Mesothelial cell of epicardium (in vitro differentiated cells): ENCODE measurements at regions not wholly inside any gene's neighbourhood (a gene's known extent, or its start where the extent isn't known, plus 50 kb on each side); places are given as distances from the start of the nearest gene placed in this dataset.

Experiments
- DNase-seq, 2 experiments: peaks; one replicate each; pipeline ENCODE4 v3.0.0; 2021; ENCODE audit warnings: low spot score in 2 of 2; ENCODE audit not compliant: unreplicated experiment in 2 of 2
- H3K27ac Mint-ChIP-seq: 2 replicates; pipeline ENCODE4 v1.8.0; 2021; ENCODE audit warnings: mixed read lengths
- H3K27me3 Mint-ChIP-seq: 2 replicates; pipeline ENCODE4 v1.8.0; 2021; ENCODE audit warnings: low read depth, mixed read lengths
- H3K36me3 Mint-ChIP-seq: 2 replicates; pipeline ENCODE4 v1.8.0; 2021; ENCODE audit warnings: mixed read lengths
- H3K4me1 Mint-ChIP-seq: 2 replicates; pipeline ENCODE4 v1.8.0; 2021; ENCODE audit warnings: mixed read lengths
- H3K4me3 Mint-ChIP-seq: 2 replicates; pipeline ENCODE4 v1.8.0; 2021; ENCODE audit warnings: mild to moderate bottlenecking, moderate library complexity, mixed read lengths
- H3K9me3 Mint-ChIP-seq: 2 replicates; pipeline ENCODE4 v1.8.0; 2021; ENCODE audit warnings: mixed read lengths
- TF ChIP-seq, protein P1 (sequence below): fragments of 200-600 bp; sonication (generic); IDR thresholded peaks from one replicate; pipeline ENCODE4 v1.5.0; 2021; ENCODE audit warnings: antibody characterized with exemption; ENCODE audit not compliant: unreplicated experiment

GRCh38 chr3:186469525-186469924, 74.7 kb downstream of the CRYGS start:
- TF ChIP-seq, protein P1, sequence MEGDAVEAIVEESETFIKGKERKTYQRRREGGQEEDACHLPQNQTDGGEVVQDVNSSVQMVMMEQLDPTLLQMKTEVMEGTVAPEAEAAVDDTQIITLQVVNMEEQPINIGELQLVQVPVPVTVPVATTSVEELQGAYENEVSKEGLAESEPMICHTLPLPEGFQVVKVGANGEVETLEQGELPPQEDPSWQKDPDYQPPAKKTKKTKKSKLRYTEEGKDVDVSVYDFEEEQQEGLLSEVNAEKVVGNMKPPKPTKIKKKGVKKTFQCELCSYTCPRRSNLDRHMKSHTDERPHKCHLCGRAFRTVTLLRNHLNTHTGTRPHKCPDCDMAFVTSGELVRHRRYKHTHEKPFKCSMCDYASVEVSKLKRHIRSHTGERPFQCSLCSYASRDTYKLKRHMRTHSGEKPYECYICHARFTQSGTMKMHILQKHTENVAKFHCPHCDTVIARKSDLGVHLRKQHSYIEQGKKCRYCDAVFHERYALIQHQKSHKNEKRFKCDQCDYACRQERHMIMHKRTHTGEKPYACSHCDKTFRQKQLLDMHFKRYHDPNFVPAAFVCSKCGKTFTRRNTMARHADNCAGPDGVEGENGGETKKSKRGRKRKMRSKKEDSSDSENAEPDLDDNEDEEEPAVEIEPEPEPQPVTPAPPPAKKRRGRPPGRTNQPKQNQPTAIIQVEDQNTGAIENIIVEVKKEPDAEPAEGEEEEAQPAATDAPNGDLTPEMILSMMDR: no peak
- Mint-ChIP-seq H3K4me3 (no peak overlapping the region), H3K4me1 (no peaks in the 10 kb centered on the region), H3K36me3 (no peaks in the 10 kb centered on the region), H3K27me3 (peaks cover 51% of the 10 kb centered on the region), H3K27ac (no peak overlapping the region), H3K9me3 (no peaks in the 10 kb centered on the region)
- no peak for DNase-seq

- no peak overlapping the region for H3K4me3 Mint-ChIP-seq
- TF ChIP-seq, protein P1: no peak
- H3K27me3 Mint-ChIP-seq: peaks cover 60% of the 10 kb centered on the region
- H3K27ac Mint-ChIP-seq: no peak overlapping the region
- no peaks in the 10 kb centered on the region for H3K36me3 Mint-ChIP-seq
- DNase-seq: no peak
- H3K4me1 Mint-ChIP-seq: no peaks in the 10 kb centered on the region
- H3K9me3 Mint-ChIP-seq: no peaks in the 10 kb centered on the region
These were observed 76.2 kb downstream of the CRYGS start for GRCh38 chr3:186467969-186468368.

DNA sequence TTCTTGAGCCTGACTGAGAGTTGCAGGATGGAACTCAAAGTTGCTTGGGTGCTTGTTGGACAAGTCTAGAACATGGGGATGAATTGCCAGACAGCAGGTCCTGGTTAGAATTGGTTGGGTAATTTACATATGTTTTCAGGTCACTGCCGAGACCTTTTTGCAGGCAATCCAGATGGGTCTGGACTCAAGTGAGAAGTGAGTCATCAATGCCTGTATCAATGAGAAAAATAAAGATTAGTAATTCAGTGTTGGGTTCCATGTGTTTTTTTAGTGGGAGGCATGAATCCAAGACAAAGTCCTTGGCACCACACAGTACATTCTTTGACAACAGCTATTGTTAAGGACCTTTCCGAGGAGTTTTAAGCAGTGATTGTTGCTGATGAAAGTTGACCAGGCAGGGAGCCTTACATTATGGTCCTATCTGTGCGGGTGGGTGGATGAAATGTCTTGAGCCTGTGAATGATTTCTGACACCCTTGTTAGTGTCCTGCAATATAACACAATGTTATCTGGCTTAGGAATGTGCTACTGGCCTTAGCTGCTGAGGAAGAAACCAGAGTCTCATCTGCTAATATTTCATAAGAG, 77.7 kb downstream of the CRYGS start:
- H3K4me3 Mint-ChIP-seq: no peak overlapping the region

DNA sequence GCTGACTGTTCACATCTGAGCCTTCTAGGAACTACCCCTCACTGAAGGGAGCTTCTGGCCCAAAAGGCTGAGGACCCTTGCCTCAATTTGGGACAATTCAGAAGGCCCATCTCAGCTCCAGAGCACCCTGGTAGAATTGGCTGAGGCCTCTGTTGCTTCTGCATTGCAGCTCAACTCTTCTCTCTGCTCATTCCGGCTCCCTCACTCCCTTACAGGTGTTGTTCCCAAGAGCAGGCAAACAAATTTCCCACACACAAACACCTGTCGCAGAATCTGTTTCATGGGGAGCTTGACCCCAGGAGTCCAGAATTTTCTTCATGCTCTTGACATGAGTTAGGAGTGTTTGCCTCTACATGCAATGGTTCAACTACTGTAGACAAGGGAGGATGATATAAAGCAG, 78.7 kb downstream of the CRYGS start:
- H3K27ac Mint-ChIP-seq: no peak overlapping the region
- no peak for DNase-seq
- no peaks in the 10 kb centered on the region for H3K9me3 Mint-ChIP-seq
- no peaks in the 10 kb centered on the region for H3K36me3 Mint-ChIP-seq
- no peak overlapping the region for H3K4me3 Mint-ChIP-seq
- H3K4me1 Mint-ChIP-seq: no peaks in the 10 kb centered on the region
- TF ChIP-seq, protein P1: no peak
- H3K27me3 Mint-ChIP-seq: peaks cover 50% of the 10 kb centered on the region

More for the DNA sequence above, 77.7 kb downstream of the CRYGS start:
- Mint-ChIP-seq H3K36me3 (no peaks in the 10 kb centered on the region), H3K4me1 (no peaks in the 10 kb centered on the region), H3K27ac (no peak overlapping the region), H3K27me3 (peaks cover 54% of the 10 kb centered on the region), H3K9me3 (no peaks in the 10 kb centered on the region)
- TF ChIP-seq, protein P1: no peak
- DNase-seq: no peak

- TF ChIP-seq, protein P1: no peak
- DNase-seq: no peak
These were observed 79.6 kb downstream of the CRYGS start for GRCh38 chr3:186464424-186465093.

More at GRCh38 chr3:186464424-186465093, 79.6 kb downstream of the CRYGS start:
- H3K9me3 Mint-ChIP-seq: no peaks in the 10 kb centered on the region
- peaks cover 56% of the 10 kb centered on the region for H3K27me3 Mint-ChIP-seq
- H3K4me3 Mint-ChIP-seq: no peak overlapping the region
- H3K36me3 Mint-ChIP-seq: no peaks in the 10 kb centered on the region
- no peak overlapping the region for H3K27ac Mint-ChIP-seq
- no peaks in the 10 kb centered on the region for H3K4me1 Mint-ChIP-seq
